ENCODE measurements at regions not wholly inside any gene's neighbourhood (a gene's known extent, or its start where the extent isn't known, plus 50 kb on each side); places are given as distances from the start of the nearest gene placed in this dataset.
"Not testable (repeated sequence)": the region's sequence is repeated elsewhere in the genome, so short reads cannot be mapped to it uniquely, and the experiment has no call there.

GRCh38 chr4:56575820-56576429 is 70.3 kb downstream of the ARL9 start:
- DNase-seq: peak in 1 of 2 experiments; percentile 1

- not testable (repeated sequence) for DNase-seq
These were observed 86.8 kb downstream of the ARL9 start for GRCh38 chr4:56592417-56592816.

Measured in SHP77 (cell line).